IPS-18c (cell line): ENCODE measurements at regions not wholly inside any gene's neighbourhood (a gene's known extent, or its start where the extent isn't known, plus 50 kb on each side); places are given as distances from the start of the nearest gene placed in this dataset.
"Not testable (repeated sequence)": the region's sequence is repeated elsewhere in the genome, so short reads cannot be mapped to it uniquely, and the experiment has no call there.

Experiments
- H3K4me3 ChIP-seq: 2 replicates; pipeline ENCODE4 v1.7.0; 2013; ENCODE audit warnings: low read depth, mild to moderate bottlenecking, low read length, moderate library complexity; ENCODE audit not compliant: insufficient read depth
- H3K9me3 ChIP-seq: one replicate; pipeline ENCODE4 v1.6.1; 2013; ENCODE audit warnings: mild to moderate bottlenecking, low read length, moderate library complexity; ENCODE audit not compliant: control insufficient read depth, insufficient read depth

DNA sequence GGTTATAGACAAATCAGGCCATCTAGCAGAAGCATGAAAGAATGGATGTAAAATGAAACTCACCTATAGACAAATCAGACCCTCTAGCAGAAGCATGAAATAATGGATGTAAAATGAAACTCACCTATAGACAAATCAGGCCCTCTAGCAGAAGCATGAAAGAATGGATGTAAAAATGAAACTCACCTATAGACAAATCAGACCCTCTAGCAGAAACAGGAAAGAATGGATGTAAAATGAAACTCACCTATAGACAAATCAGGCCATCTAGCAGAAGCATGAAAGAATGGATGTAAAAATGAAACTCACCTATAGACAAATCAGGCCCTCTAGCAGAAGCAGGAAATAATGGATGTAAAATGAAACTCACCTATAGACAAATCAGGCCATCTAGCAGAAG, 137.9 kb downstream of the ASMT start:
- not testable (repeated sequence) for H3K4me3 ChIP-seq, H3K9me3 ChIP-seq

DNA sequence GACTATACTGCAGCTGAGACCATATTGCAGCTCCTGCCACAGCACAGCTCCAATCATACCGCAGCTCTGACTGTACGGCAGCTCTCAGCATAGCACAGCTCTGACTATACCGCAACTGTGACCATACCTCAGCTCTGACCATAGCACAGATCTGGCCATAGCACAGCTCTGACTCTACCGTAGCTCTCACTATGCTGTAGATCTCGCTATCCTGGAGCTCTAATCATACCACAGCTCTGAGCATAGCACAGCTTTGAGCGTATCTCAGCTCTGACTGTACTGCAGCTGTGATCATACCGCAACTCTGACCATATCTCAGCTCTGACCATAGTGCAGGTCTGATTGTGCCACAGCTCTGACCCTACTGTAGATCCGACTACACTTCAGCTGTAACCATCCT, 139.2 kb downstream of the ASMT start:
- peaks cover 2% of the 10 kb centered on the region for H3K9me3 ChIP-seq
- no peak overlapping the region for H3K4me3 ChIP-seq

DNA sequence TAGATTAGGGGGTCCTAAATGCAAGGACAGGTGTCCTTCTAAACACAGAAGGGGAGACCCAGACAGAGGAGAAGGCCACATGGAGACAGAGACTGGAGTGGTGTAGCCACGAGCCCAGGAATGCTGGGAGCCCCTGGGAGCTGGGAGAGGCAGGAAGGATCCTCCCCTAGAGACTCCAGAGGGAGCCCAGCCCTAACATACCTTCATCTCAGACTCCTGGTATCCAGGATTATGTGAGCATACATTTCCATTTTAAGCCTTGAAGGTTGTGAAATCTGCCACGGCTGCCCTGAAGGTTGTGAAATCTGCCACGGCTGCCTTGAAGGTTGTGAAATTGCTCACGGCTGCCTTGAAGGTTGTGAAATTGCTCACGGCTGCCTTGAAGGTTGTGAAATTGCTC, 148.4 kb downstream of the ASMT start:
- Histone ChIP-seq H3K9me3 (no peaks in the 10 kb centered on the region), H3K4me3 (no peak overlapping the region)

GRCh38 chrX:1764883-1765364, 150.1 kb downstream of the ASMT start:
- H3K9me3 ChIP-seq, H3K4me3 ChIP-seq: not testable (repeated sequence)

GRCh38 chrX:1767026-1767425, 152.2 kb downstream of the ASMT start:
- Histone ChIP-seq H3K4me3 (no peak overlapping the region), H3K9me3 (peaks cover 2% of the 10 kb centered on the region)

DNA sequence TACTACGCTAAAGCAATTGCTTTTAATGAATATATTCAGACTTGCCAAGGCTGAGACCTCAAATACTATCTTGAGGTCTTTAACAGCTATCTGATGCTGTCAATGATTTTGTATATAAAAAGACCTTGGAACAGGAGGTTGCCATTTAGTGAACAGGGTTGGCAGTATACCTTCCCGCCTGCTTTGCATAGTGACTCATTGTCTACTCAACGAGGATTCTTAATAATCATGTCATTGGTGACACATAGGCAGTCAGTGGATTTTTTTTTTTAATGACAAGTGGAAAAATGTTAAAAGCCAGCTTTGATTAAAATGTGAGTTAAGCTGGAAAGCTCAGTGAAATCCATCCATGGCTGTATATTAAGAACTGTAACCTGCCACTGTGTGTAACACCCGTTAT, 164.0 kb downstream of the ASMT start:
- Histone ChIP-seq H3K4me3 (no peak overlapping the region), H3K9me3 (no peaks in the 10 kb centered on the region)

DNA sequence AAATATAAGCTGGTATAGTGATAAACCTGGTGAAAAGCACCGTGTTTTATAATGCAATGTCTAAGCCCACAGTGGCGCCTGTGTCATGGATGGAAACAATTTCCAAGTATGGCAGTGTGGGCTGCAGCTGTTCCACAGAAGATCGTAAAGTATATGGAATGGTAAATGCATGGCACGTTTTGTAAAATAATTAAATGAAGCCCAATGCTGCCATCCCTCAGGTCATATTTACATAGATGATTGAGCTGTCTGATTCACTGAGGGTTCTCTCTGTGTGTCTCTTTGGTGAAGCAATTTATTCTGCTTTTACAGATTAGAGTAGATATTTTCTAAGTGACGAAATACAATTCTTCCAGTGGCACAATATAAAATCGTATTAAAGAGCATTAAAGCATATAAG, 164.8 kb downstream of the ASMT start:
- H3K4me3 ChIP-seq, result no peak overlapping the region
- no peaks in the 10 kb centered on the region for H3K9me3 ChIP-seq

GRCh38 chrX:1781766-1782165, 166.9 kb downstream of the ASMT start:
- H3K4me3 ChIP-seq, result no peak overlapping the region
- no peaks in the 10 kb centered on the region for H3K9me3 ChIP-seq

GRCh38 chrX:1784773-1785172, 169.9 kb downstream of the ASMT start:
- Histone ChIP-seq H3K9me3 (no peaks in the 10 kb centered on the region), H3K4me3 (no peak overlapping the region)

- Histone ChIP-seq H3K4me3 (no peak overlapping the region), H3K9me3 (no peaks in the 10 kb centered on the region)
These were observed 173.5 kb downstream of the ASMT start for GRCh38 chrX:1788300-1788911.

DNA sequence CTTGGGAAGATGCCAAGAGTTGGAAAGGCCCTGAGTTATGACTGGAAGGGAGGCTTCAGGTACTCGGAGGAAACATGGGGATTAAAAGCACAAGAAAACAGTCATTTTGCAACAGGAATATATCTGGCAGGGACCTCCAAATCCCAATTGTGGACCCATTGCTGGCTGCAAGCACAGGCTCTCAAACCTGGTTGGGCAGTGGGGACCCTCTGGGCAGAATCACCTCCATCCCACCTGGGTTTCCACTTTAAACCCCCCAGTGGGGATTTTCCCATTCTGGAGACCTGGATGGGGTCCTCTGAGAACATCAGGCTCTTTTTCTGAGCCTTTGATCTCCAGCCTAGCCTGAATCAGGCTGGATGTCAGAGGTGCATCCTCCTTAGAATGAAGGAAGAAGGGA, 177.8 kb downstream of the ASMT start:
- H3K4me3 ChIP-seq, result no peak overlapping the region
- H3K9me3 ChIP-seq, result no peaks in the 10 kb centered on the region

DNA sequence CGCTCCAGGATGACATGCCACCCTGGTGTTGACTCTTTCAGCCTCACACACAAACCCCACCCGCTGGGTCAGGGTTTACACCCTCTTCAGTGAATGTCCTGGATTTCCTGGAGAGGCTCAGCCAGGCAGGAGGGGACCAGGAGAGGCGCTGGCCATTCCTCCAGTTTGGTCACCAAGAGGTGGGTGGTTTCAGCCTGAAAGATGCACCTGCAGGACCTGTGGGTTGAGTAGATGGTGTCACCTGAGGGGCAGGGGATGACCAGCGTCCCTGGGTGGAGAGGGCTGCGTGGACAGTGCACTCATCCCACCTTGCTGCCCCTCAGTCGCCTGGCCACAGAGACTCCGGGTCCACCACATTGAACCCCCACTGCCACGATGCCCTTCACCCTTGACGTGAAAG, 179.7 kb downstream of the ASMT start:
- no peaks in the 10 kb centered on the region for H3K9me3 ChIP-seq
- no peak overlapping the region for H3K4me3 ChIP-seq

- Histone ChIP-seq H3K4me3 (no peak overlapping the region), H3K9me3 (no peaks in the 10 kb centered on the region)
These were observed 188.1 kb downstream of the ASMT start for GRCh38 chrX:1802912-1803311.

- Histone ChIP-seq H3K9me3 (no peaks in the 10 kb centered on the region), H3K4me3 (no peak overlapping the region)
These were observed 188.9 kb downstream of the ASMT start for GRCh38 chrX:1803741-1804140.

GRCh38 chrX:1807301-1807731, 192.5 kb downstream of the ASMT start:
- Histone ChIP-seq H3K4me3 (0 out of 2 replicates have a peak overlapping the region, but pooled peaks have one; percentile 34), H3K9me3 (no peaks in the 10 kb centered on the region)

- no peaks in the 10 kb centered on the region for H3K9me3 ChIP-seq
- H3K4me3 ChIP-seq, result no peak overlapping the region
These were observed 194.7 kb downstream of the ASMT start for GRCh38 chrX:1809581-1809980.

DNA sequence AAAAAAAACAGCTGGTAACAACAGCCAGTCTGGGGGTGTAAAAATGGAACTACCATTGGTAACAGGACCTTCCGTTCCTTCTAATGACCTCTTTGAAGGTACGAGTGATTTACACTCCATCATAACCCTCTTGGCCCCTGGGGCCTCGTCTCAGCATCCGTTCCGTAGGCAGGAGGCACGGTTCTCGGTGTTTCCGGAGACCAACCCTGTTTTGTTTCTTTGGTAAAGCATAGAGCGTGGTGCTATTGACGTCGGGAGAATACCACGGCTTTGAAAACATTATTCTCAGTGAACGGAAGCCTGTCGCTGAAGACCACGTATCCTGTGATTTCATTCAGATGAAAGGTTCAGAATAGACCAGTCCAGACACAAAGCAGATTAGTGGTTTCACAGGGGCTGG, 198.9 kb downstream of the ASMT start:
- H3K4me3 ChIP-seq, result no peak overlapping the region
- no peaks in the 10 kb centered on the region for H3K9me3 ChIP-seq

DNA sequence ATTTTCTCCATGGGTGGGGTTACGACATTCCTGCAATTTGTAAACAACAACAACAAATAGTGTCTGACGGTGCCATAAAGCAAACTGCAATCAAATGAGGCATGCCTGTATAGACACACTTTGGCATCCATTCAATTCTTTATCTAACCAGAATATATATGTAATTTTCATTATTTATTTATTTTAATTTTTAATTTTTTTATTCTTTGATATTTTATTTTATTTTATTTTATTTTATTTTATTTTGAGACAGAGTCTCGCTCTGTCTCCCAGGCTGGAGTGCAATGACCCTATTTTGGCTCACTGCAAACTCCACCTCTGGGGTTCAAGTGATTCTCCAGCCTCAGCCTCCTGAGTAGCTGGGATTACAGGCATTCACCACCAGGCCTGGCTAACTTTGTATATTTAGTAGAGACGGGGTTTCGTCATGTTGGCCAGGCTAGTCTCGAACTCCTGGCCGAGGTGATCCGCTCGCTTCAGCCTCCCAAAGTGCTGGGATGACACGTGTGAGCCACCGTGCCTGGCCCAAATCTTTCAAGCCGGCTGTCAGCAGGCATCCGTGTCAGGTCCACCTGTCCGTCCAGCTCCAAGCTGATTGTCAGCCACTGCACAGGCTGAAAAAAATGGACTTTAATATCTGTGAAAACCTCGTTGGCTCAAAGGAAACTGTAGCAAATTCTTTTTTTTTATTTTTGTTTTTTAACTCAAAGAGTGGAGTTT, 200.8 kb downstream of the ASMT start:
- no peaks in the 10 kb centered on the region for H3K9me3 ChIP-seq
- no peak overlapping the region for H3K4me3 ChIP-seq
